ENCODE measurements at regions not wholly inside any gene's neighbourhood (a gene's known extent, or its start where the extent isn't known, plus 50 kb on each side); places are given as distances from the start of the nearest gene placed in this dataset.

GRCh38 chr4:155515444-155516075 is 138.8 kb upstream of the MAP9 start:
- no peak for DNase-seq (ENCODE audit: low read depth in 2 of 2)

GRCh38 chr4:155514628-155515027 is 137.9 kb upstream of the MAP9 start:
- DNase-seq (ENCODE audit: low read depth in 2 of 2) = no peak

DNA sequence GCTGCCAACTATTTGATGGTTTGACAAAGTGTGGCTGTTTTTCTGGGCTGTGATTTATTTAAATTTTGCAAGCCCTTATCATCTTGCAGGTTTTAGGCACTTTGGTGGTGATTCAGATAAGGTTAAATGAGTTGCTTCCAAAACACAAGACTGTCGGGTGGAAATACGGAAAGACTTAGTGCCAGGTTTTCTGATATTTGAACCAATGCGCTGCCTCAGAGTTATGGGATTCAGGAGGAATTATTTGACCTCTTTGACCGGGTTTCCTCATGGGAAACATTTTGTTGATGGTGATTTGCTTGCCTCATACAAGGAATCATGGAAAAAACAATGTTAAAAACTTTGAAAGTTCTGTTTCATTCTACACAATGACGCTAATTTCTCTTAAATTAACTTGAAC is 136.1 kb upstream of the MAP9 start:
- no peak for DNase-seq (ENCODE audit: low read depth in 2 of 2)

- no peak for DNase-seq (ENCODE audit: low read depth in 2 of 2)
These were observed 135.3 kb upstream of the MAP9 start for GRCh38 chr4:155512046-155512445.

GRCh38 chr4:155510771-155511170 is 134.0 kb upstream of the MAP9 start:
- no peak for DNase-seq (ENCODE audit: low read depth in 2 of 2)

DNA sequence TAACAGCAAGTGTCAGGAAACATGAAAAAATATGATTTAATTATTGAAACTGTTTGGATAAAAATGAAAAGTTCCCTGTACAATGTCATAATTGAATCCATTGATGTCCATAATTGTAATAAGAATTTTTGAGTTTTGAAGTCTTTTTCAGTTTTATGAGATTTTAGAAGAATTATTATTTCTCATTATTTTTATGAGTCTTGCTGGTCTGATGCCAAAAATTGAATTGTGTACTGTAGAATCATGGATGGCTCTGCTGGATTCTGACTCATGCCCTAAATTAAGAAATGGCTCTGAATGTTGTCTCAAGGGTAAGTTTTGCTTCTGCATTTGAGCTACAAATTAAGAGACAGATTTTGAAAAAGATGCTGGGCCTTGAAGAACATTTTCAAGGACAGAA is 132.8 kb upstream of the MAP9 start:
- no peak for DNase-seq (ENCODE audit: low read depth in 2 of 2)

- no peak for DNase-seq (ENCODE audit: low read depth in 2 of 2)
These were observed 130.0 kb upstream of the MAP9 start for GRCh38 chr4:155506745-155507144.

- DNase-seq (ENCODE audit: low read depth in 2 of 2) = no peak
These were observed 128.6 kb upstream of the MAP9 start for GRCh38 chr4:155505321-155505720.

DNA sequence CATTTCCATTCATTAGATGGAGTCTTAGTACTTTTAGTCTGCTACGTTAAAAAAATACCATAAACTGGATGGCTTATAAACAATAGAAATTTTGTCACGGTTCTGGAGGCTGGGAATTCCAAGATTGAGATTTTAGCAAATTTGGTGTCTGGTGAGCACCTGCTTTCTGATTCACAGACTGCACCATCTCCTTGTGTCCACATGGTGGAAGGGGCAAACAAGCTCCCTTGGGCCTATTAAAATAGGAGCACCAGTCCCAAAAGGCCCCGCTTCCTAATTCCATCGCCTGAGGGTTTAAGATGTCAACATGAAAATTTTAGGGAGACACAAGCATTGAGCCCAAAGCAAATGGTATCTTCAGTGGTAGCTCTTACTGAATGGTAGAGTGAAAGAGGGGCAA is 120.5 kb upstream of the MAP9 start:
- no peak for DNase-seq (ENCODE audit: low read depth in 2 of 2)

DNA sequence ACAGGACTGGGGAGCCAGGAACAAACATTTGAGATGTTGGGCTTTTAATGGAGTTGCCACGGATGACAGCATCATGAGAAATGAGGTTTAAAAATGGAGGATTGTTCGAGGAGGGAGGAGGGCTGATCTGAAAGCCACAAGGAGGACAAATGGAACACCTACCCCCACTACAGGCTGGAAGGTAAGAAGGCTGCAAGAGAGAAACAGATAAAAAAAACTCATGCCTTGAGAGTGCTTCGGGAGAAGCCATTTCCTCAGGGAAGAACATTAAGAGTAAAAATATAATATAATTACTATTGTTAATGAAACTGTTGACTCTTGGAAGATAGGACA is 119.5 kb upstream of the MAP9 start:
- DNase-seq (ENCODE audit: low read depth in 2 of 2) = no peak

GRCh38 chr4:155495572-155496293 is 119.0 kb upstream of the MAP9 start:
- no peak for DNase-seq (ENCODE audit: low read depth in 2 of 2)

DNA sequence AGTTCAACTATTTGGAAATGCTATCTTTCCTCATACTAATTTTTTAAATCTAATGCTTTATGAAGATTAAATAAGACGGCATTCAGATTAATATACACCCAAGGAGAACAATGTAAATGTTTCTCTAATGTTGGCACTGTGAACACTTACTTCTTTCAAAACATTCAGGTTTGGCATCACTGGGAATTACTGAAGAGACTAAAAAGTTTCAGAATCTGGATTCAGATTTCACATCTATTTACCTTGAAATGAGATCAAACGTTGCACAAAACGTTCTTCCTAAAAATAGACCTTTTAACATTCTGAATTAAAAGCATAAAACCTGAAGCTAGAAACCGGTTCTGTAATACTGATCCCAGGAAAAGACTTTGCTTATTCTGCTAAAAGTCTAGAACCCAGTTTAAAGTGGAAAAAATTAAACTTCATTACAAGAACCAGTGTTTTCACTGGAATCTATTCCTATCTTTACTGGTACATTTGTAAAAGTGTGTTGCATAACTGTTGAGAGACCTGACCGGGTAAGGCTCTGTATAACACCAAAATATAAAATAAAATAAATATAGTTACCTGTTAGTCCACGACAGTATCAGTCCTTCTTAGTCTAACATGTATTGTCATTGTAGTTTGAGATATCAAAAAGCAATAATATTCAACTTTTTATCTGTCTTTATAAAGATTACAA is 117.4 kb upstream of the MAP9 start:
- no peak for DNase-seq (ENCODE audit: low read depth in 2 of 2)

GRCh38 chr4:155491336-155492120 is 114.8 kb upstream of the MAP9 start:
- no peak for DNase-seq (ENCODE audit: low read depth in 2 of 2)

DNA sequence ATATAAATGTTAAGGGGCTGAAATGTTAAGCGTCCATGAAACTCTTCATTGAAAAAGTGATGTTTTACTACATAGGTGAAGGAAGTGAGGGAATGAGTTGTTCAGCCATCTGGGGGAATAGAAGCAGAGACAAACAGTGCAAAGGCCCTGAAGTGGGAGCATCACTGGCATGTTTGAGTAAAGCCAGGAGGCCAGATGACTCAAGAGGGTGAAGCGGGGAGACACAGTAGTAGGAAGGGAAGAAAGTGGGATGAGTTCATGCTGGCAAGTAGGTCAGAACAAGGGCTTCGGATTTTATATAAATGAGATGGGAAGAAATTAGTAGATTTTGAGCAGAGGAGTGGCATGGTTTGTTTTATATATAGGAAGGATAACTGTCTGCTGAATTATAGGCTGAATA is 112.5 kb upstream of the MAP9 start:
- DNase-seq (ENCODE audit: low read depth in 2 of 2) = no peak

DNA sequence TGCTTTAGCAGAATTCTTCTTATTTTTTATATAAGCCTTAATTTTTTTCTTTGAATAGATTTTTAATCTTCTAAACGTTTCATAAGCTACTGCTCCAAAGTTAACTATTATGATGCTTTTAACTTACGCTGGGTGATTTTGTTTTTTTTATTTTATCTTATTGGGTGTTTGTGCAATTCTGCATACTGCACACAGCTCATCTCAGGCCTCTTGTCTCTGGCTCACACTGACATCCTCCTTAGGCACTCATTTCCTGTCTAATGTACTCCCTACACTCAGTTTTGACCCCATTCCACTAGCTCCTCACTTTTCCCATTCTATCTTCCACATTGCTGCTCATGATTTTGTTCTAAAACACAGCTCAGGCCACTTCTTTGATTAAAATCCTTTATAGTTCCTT is 111.9 kb upstream of the MAP9 start:
- DNase-seq (ENCODE audit: low read depth in 2 of 2) = no peak

DNA sequence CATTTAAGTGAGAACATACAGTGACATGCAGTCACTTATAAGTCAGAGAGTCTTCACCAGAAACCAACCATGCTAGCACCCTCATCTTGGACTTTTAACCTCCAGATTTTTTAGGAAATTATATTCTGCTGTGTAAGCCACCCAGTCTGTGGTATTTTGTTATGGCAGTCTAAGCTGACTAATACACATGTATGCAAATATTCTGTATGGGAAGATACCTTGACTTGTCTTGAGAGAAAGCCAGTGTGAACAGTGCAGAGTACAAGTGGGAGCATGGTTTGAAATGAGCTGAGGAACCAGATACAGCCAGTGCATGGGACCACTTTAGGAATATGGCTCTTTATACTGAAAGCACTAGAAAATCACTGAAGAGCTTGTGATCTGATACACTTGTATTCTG is 110.4 kb upstream of the MAP9 start:
- no peak for DNase-seq (ENCODE audit: low read depth in 2 of 2)

- DNase-seq (ENCODE audit: low read depth in 2 of 2) = no peak
These were observed 104.4 kb upstream of the MAP9 start for GRCh38 chr4:155481150-155481549.

GRCh38 chr4:155479835-155480234 is 103.1 kb upstream of the MAP9 start:
- no peak for DNase-seq (ENCODE audit: low read depth in 2 of 2)

DNA sequence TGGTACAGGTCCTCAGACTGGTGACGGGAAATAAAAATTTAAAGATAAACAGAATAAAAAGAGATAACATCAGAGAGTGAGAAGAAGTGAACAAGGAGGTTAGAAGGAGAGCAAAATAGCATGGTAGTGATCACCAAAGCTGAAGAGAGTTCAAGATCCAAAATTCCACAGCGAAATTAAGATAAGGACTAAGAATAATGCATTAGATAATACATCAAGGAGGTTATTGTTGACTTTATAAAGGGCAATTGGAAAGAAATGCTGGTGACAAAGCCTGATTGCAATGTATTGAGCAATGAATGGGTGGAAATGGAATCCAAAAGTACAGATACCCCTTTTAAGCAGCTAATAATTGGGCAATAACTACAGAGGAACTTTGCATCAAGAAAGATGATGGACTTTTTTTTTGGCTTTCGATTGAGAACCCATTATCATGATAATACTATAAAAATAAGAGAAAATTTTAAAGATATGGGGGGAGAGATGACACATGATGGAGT is 101.6 kb upstream of the MAP9 start:
- no peak for DNase-seq (ENCODE audit: low read depth in 2 of 2)

DNA sequence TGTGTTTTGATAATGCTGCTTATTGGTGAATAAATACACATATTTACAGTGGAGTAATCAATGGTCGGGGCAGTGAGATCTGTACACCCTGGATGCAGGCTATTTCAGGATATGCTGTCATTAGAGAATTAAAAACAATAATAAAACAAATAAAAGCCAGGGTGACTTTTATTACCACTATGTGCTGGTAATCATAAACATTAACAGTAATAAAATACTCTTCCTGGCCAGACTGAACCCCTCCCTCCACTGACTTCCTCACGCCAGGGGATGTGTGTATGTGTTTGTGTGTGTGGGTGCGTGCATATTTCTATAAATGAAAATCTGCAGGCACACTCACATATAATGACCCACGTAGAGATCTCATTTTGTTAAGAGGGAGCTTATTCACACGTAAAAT is 98.0 kb upstream of the MAP9 start:
- no peak for DNase-seq (ENCODE audit: low read depth in 2 of 2)

GRCh38 chr4:155473420-155474095 is 96.8 kb upstream of the MAP9 start:
- no peak for DNase-seq (ENCODE audit: low read depth in 2 of 2)

DNA sequence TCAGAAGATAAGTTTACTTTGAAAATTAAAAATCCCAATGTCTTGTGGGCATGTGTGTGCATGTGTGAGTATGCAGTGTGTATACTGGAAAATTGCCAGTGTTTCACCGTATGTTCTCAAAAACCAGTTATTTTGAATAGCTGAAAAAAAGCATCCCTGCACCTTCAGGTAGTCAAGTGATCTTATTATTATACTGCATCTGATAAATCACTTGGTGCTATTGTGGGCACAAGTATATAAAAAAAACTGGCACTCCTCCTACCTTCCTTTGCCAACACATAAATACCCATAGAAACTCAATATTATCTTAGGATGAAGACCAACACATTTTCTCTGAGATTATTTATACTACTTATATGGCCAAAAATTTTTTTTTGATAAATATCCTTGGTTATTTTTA is 91.5 kb upstream of the MAP9 start:
- DNase-seq (ENCODE audit: low read depth in 2 of 2) = no peak
